HEK293 (cell line): ENCODE measurements at regions not wholly inside any gene's neighbourhood (a gene's known extent, or its start where the extent isn't known, plus 50 kb on each side); places are given as distances from the start of the nearest gene placed in this dataset.
"Not testable (repeated sequence)": the region's sequence is repeated elsewhere in the genome, so short reads cannot be mapped to it uniquely, and the experiment has no call there.

ENCODE experiments used
- CTCF ChIP-seq: fragments of 450-650 bp; formaldehyde crosslinking; IDR thresholded peaks from 2 replicates; pipeline ENCODE4 v1.5.1; 2016; ENCODE audit warnings: missing biosample characterization, missing genetic modification characterization
- REST ChIP-seq: fragments of 450-650 bp; formaldehyde crosslinking; IDR thresholded peaks from 2 replicates; pipeline ENCODE4 v1.5.1; 2016; ENCODE audit warnings: missing biosample characterization, missing genetic modification characterization
- ZNF138 ChIP-seq: fragments of 450-650 bp; formaldehyde crosslinking; IDR thresholded peaks from 2 replicates; pipeline ENCODE4 v1.5.1; 2016; ENCODE audit warnings: missing biosample characterization, missing genetic modification characterization, borderline replicate concordance
- ZNF416 ChIP-seq: fragments of 450-650 bp; formaldehyde crosslinking; IDR thresholded peaks from 2 replicates; pipeline ENCODE4 v1.5.1; 2016; ENCODE audit warnings: missing biosample characterization, missing genetic modification characterization
- ZNF423 ChIP-seq: fragments of 450-650 bp; formaldehyde crosslinking; IDR thresholded peaks from 2 replicates; pipeline ENCODE4 v1.5.1; 2016; ENCODE audit warnings: missing biosample characterization, missing genetic modification characterization
- ZNF449 ChIP-seq: fragments of 450-650 bp; formaldehyde crosslinking; IDR thresholded peaks from 2 replicates; pipeline ENCODE4 v1.5.1; 2017; ENCODE audit warnings: missing biosample characterization, mild to moderate bottlenecking, missing genetic modification characterization, moderate library complexity
- ZNF623 ChIP-seq: fragments of 450-650 bp; formaldehyde crosslinking; IDR thresholded peaks from 2 replicates; pipeline ENCODE4 v1.5.1; 2016; ENCODE audit warnings: missing biosample characterization, missing genetic modification characterization
- ZNF701 ChIP-seq: fragments of 450-650 bp; formaldehyde crosslinking; IDR thresholded peaks from 2 replicates; pipeline ENCODE4 v1.5.1; 2016; ENCODE audit warnings: missing biosample characterization, missing genetic modification characterization

- TF ChIP-seq ZNF423, CTCF, REST, ZNF416, ZNF701, ZNF623, ZNF449, ZNF138 (tag by site-specific recombination): not testable (repeated sequence)
Measured at GRCh38 chr9:66269783-66270182, 532.8 kb downstream of the FOXD4L4 start.
